Ecto neural progenitor cell (in vitro differentiated cells): ENCODE measurements at regions not wholly inside any gene's neighbourhood (a gene's known extent, or its start where the extent isn't known, plus 50 kb on each side); places are given as distances from the start of the nearest gene placed in this dataset.
"Not testable (repeated sequence)": the region's sequence is repeated elsewhere in the genome, so short reads cannot be mapped to it uniquely, and the experiment has no call there.

Experiments
- DNase-seq: peaks from one replicate; pipeline ENCODE4 v3.0.0-alpha.2; 2018; ENCODE audit warnings: low spot score

GRCh38 chr7:101743241-101743994 is 74.0 kb upstream of the CUX1 start:
- peak; percentile 80 for DNase-seq

DNA sequence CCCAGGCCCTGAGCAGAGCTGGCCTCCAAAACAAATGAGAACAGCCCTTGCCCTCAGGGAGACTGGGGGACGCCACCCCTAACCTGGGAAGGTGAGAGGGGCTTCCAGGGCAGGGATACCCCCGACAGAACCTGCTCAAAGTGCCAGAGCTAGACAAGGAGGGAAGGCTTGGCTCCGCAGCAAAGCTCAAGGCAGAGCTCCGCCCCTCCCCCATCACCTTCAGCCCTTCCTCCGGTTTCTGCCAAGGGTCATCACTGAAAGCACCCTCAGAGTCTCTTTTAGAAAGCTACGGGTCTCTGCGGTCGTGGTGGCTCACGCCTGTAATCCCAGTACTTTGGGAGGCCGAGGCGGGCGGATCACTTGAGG is 73.4 kb upstream of the CUX1 start:
- peak; percentile 62 for DNase-seq

GRCh38 chr7:101744588-101744987 is 72.8 kb upstream of the CUX1 start:
- no peak for DNase-seq

DNA sequence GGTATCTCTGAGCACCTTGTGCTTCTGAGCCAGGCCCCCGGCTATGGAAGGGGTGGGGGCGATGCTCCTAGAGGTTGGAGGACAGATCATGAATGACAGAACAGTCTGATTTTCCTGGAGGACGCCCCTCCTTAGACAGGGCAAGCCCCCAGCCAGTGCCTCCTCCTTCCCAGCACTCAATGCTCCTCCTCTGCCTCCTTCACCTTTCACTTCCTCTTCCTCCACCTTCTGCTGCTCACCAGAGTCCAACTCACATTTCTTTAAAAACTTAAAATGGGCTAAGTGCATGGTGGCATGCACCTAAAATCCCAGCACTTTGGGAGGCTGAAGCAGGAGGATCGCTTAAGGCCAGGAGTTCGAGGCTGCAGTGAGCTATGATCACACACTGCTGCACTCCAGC is 71.1 kb upstream of the CUX1 start:
- DNase-seq, result no peak

DNA sequence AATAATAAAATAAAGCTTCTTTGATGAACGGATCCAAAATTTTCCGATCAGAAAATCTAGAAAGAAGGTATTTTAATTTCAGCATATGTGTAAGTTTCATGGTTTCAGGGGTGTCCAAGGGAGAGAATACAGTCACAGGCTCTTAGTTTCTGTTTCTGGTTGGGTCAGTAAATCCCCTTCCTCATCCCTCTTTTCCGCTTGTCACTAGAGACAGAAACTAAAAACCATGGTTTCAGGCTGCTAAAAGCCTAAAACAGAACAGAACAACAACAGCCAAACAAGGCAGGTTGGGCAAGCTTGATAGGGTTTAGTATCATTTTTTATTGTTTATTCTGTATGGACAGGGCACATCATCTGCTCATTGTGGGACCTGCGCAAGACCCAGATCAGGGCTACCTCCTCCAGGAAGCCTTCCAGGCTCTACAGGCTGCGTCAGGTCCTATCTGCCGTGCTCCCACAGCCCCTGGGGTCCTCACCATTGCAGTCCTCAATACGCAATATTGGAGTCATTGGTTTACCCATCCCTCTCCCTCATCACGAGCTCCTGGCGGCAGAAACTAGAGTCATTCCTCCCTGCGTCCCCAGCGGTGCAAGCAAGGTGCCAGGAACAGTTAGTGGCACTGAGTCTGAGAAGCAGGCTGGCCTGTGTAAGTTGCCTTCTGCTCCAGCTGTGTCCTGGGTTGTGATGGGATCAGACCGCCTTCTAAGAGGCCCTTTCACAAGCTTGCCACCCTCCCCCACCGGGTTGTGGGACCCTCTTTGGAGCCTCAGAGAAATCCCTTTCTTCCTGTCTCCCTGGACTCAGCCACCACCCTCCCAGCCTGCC is 70.2 kb upstream of the CUX1 start:
- DNase-seq, result no peak

- DNase-seq, result no peak
Measured at GRCh38 chr7:101747879-101748345, 69.5 kb upstream of the CUX1 start.

DNA sequence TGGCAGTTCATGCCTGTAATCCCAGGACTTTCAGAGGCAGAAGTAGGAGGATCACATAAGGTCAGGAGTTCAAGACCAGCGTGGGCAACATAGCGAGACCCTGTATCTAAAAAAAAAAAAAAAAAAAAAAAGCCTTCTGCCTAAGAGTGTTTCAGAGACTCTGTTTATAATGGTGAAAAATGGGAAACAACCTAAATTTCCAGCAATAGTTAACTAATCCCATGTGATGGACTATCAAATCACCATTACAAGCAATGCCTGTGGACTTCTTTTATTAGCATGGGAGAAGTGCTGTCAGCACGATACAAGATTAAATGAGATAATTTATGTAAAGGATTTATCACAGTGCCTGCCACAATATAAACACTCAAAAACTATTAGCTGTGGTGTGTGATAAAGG is 67.5 kb upstream of the CUX1 start:
- no peak for DNase-seq

GRCh38 chr7:101753316-101753715 is 64.1 kb upstream of the CUX1 start:
- no peak for DNase-seq

DNA sequence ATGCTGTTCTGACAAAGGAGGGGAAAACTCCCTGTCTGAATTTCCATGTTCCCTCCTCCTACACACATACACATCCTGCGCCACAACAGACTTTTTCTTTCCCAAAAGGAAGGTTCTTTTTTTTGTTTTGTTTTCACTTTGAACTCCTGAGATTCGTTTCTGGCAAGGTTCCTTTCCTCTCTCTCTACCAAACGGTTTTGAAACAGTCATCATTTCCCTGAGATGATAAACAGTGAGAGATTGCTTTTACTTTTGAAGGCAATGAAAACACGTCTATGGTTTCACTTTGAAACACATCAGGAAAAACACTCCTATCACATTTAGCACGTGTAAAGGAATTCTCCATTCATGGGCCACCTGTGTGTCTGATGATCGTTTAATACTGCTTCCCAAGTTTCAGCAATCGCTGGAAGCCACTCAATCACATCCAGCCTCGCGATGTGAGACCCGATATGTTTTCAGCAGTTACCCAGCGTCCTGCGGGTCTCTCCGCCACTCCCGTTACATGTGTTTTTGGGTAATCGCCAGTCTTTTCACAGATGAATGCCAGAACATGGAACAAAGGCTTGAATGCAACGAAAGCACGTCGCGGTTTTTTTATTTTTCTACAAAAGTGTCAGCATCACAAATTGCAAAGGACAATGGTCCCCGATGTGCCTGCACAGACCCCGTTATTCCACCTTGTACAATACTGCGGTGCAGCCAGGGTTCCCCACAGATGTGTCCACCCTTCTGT is 62.8 kb upstream of the CUX1 start:
- no peak for DNase-seq

- no peak for DNase-seq
Measured at GRCh38 chr7:101757879-101758278, 59.5 kb upstream of the CUX1 start.

- DNase-seq, result not testable (repeated sequence)
Measured at GRCh38 chr7:101758519-101758918, 58.9 kb upstream of the CUX1 start.

DNA sequence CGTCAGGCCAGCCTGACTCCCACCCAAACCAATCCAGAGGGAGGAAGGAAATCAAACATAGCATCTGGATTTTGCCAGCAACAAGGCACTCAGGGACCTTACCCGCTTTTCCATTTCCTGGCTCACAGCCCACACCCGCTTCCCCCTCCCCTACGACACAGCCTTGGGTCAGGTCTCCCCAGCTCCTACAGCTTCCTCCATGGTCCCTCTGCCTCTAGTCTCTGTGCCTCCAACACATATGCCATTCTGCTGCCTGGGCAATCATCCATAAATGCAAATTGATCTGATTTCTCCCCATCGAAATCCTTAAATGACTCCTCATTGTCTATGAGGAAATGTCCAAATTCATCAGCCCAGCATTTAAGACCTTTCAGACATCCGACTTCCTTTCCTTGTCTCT is 53.2 kb upstream of the CUX1 start:
- DNase-seq, result no peak

DNA sequence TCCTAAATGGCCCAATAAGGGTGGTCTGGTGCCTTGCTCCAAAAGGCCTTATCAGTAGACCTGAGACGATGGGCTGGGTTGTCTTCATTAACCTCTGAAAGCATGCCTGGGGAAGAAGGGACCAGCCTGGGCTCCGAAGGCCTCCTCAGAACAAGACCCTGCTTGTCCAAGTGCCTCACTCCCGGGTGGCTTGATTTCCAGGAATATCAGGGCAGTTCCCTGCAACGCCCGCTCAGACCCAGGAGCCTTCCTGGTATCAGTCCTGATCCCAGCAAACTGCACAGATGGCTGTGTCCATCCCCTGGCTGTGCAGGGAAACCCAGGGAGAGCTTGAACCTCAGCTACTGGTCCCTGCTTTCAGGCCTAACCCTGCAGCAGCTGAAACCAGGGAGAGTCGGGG is 49.9 kb upstream of the CUX1 start:
- no peak for DNase-seq
